Tibial nerve (tissue), 4 donors: ENCODE measurements at regions not wholly inside any gene's neighbourhood (a gene's known extent, or its start where the extent isn't known, plus 50 kb on each side); places are given as distances from the start of the nearest gene placed in this dataset.

Source experiments
- CTCF ChIP-seq, 5 experiments: fragments of 200-600 bp in 3 of 5; fragments of 450-650 bp in 2 of 5; sonication (generic) in 3 of 5; IDR thresholded peaks; one replicate each; pipeline ENCODE4 v1.5.1; 2016 to 2019; ENCODE audit warnings: antibody characterized with exemption in 5 of 5, mild to moderate bottlenecking in 3 of 5, moderate library complexity in 2 of 5
- EP300 ChIP-seq, 2 donors: sonication (generic); formaldehyde crosslinking; IDR thresholded peaks; one replicate each; pipeline ENCODE4 v1.6.1; 2017; ENCODE audit warnings: antibody characterized with exemption in 2 of 2, mild to moderate bottlenecking in 1 of 2
- POLR2A ChIP-seq, 2 donors: fragments of 450-650 bp; IDR thresholded peaks; one replicate each; pipeline ENCODE4 v1.6.1; 2017; ENCODE audit warnings: antibody characterized with exemption in 2 of 2, mild to moderate bottlenecking in 2 of 2, moderate library complexity in 2 of 2

GRCh38 chr18:26722565-26722931 is 143.0 kb downstream of the AQP4 start:
- no peak for TF ChIP-seq CTCF (IDR thresholded peaks at IDR 0.05)
- TF ChIP-seq POLR2A (IDR thresholded peaks at IDR 0.05): no peak
- TF ChIP-seq EP300 (IDR thresholded peaks at IDR 0.05): no peak
